Parathyroid adenoma (tissue), 2 donors: ENCODE measurements at regions not wholly inside any gene's neighbourhood (a gene's known extent, or its start where the extent isn't known, plus 50 kb on each side); places are given as distances from the start of the nearest gene placed in this dataset.
"Not testable (repeated sequence)": the region's sequence is repeated elsewhere in the genome, so short reads cannot be mapped to it uniquely, and the experiment has no call there.

Experiments
- H2AFZ ChIP-seq: fragments of 300-600 bp; sonication (generic); one replicate; pipeline ENCODE4 v1.7.0; 2017; ENCODE audit warnings: antibody characterized with exemption, mild to moderate bottlenecking
- H3K27ac ChIP-seq: fragments of 300-600 bp; sonication (generic); one replicate; pipeline ENCODE4 v1.7.0; 2017
- H3K27me3 ChIP-seq: fragments of 300-600 bp; sonication (generic); one replicate; pipeline ENCODE4 v1.7.0; 2017; ENCODE audit warnings: low read length; ENCODE audit not compliant: control insufficient read depth, insufficient read depth
- H3K36me3 ChIP-seq: fragments of 300-600 bp; sonication (generic); one replicate; pipeline ENCODE4 v1.7.0; 2017; ENCODE audit warnings: low read length; ENCODE audit not compliant: control insufficient read depth, insufficient read depth
- H3K4me1 ChIP-seq: fragments of 300-600 bp; sonication (generic); one replicate; pipeline ENCODE4 v1.7.0; 2017; ENCODE audit warnings: control low read depth
- H3K4me2 ChIP-seq: fragments of 300-600 bp; sonication (generic); one replicate; pipeline ENCODE4 v1.7.0; 2017; ENCODE audit warnings: low read length
- H3K4me3 ChIP-seq: fragments of 300-600 bp; sonication (generic); one replicate; pipeline ENCODE4 v1.7.0; 2017; ENCODE audit warnings: low read depth, low read length
- H3K79me2 ChIP-seq: fragments of 300-600 bp; sonication (generic); one replicate; pipeline ENCODE4 v1.7.0; 2017; ENCODE audit warnings: control low read depth
- H3K9ac ChIP-seq: fragments of 300-600 bp; sonication (generic); one replicate; pipeline ENCODE4 v1.7.0; 2017; ENCODE audit warnings: mild to moderate bottlenecking
- H3K9me3 ChIP-seq: fragments of 300-600 bp; sonication (generic); one replicate; pipeline ENCODE4 v1.7.0; 2017; ENCODE audit warnings: low read length; ENCODE audit not compliant: control insufficient read depth
- TF ChIP-seq, protein P1 (sequence below): fragments of 300-600 bp; sonication (generic); IDR thresholded peaks from one replicate; pipeline ENCODE4 v1.7.0; 2017; ENCODE audit warnings: antibody characterized with exemption, mild to moderate bottlenecking
- donor health status: primary hyperparathyroidism.

DNA sequence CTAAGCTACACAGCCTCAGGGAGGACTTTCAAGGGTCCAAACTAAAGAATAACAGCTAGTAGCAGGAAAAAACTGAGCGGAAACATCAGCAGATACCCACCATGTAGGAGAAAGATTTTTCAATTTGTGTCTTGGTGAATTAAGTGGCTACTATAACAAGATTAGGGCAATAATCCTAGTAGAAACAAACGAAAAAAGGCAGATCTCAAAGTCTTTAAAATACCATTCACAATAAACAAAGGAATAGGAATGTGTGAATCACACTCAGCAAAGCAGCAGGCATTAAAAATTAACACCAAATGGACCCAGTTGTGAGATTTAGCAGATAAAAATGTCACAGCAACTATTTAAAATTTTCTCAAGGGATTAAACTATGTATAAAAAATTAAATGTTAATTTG, 761.2 kb downstream of the TENT5A start:
- Histone ChIP-seq H3K4me2 (no peak overlapping the region), H3K36me3 (no peaks in the 10 kb centered on the region), H3K4me3 (no peak overlapping the region), H3K79me2 (no peaks in the 10 kb centered on the region), H3K9ac (no peak overlapping the region), H3K27ac (no peak overlapping the region), H2AFZ (no peak overlapping the region), H3K9me3 (no peaks in the 10 kb centered on the region), H3K4me1 (no peaks in the 10 kb centered on the region), H3K27me3 (no peaks in the 10 kb centered on the region)
- TF ChIP-seq, protein P1, sequence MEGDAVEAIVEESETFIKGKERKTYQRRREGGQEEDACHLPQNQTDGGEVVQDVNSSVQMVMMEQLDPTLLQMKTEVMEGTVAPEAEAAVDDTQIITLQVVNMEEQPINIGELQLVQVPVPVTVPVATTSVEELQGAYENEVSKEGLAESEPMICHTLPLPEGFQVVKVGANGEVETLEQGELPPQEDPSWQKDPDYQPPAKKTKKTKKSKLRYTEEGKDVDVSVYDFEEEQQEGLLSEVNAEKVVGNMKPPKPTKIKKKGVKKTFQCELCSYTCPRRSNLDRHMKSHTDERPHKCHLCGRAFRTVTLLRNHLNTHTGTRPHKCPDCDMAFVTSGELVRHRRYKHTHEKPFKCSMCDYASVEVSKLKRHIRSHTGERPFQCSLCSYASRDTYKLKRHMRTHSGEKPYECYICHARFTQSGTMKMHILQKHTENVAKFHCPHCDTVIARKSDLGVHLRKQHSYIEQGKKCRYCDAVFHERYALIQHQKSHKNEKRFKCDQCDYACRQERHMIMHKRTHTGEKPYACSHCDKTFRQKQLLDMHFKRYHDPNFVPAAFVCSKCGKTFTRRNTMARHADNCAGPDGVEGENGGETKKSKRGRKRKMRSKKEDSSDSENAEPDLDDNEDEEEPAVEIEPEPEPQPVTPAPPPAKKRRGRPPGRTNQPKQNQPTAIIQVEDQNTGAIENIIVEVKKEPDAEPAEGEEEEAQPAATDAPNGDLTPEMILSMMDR = no peak

DNA sequence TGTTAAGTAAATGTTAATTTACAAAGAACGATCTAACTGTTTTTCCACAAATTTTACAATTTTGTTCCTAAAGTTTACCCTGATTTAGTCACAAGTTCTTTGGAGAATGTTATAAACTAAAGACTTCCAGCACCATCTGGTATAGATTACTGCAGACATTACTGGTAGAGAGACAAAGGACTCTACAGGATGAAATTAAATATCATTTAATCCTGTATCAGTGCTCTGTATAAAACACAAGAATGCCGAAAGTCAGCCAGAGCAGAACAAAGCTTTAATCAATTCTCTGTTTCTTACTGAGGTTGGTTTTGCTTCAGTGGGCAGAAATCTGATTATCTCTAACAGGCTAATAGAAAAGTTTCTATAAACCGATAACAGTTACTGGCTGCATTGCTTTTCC, 763.6 kb downstream of the TENT5A start:
- H3K4me1 ChIP-seq = no peaks in the 10 kb centered on the region
- H3K79me2 ChIP-seq = no peaks in the 10 kb centered on the region
- no peak overlapping the region for H2AFZ ChIP-seq
- no peak overlapping the region for H3K4me3 ChIP-seq
- no peaks in the 10 kb centered on the region for H3K36me3 ChIP-seq
- no peak overlapping the region for H3K27ac ChIP-seq
- H3K9me3 ChIP-seq = no peaks in the 10 kb centered on the region
- no peaks in the 10 kb centered on the region for H3K27me3 ChIP-seq
- TF ChIP-seq, protein P1 = no peak
- no peak overlapping the region for H3K4me2 ChIP-seq
- no peak overlapping the region for H3K9ac ChIP-seq

GRCh38 chr6:80988286-80988685, 764.2 kb downstream of the TENT5A start:
- Histone ChIP-seq H3K79me2 (no peaks in the 10 kb centered on the region), H3K27me3 (no peaks in the 10 kb centered on the region), H3K4me2 (no peak overlapping the region), H3K27ac (no peak overlapping the region), H2AFZ (no peak overlapping the region), H3K4me3 (no peak overlapping the region), H3K9ac (no peak overlapping the region), H3K4me1 (no peaks in the 10 kb centered on the region), H3K36me3 (no peaks in the 10 kb centered on the region), H3K9me3 (no peaks in the 10 kb centered on the region)
- TF ChIP-seq, protein P1 = no peak

- H3K79me2 ChIP-seq, H3K27ac ChIP-seq, H3K36me3 ChIP-seq, H2AFZ ChIP-seq, H3K4me2 ChIP-seq, H3K27me3 ChIP-seq, H3K9me3 ChIP-seq, H3K4me1 ChIP-seq, H3K9ac ChIP-seq, H3K4me3 ChIP-seq: not testable (repeated sequence)
These were observed 771.3 kb downstream of the TENT5A start for GRCh38 chr6:80981226-80981625.

DNA sequence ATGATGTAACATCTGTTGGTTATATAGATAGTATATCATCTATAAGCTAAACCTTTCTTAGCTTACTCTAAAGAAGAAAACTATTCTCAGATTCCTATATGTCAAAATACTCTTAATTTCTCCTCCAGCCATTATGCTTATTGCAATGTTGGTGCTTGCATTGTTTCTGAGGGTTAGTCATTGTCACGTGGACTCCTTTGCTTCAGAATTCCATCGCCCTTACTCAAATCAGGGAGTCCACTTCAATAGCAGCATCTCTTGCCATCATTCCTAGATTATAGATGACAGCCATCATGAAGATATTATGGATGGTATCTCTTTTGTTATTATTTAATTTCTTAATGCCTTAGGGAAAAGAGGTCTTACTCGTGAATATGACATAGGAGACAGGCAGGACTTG, 776.1 kb downstream of the TENT5A start:
- no peak overlapping the region for H2AFZ ChIP-seq

More for the DNA sequence above, 776.1 kb downstream of the TENT5A start:
- TF ChIP-seq, protein P1 = no peak
- no peaks in the 10 kb centered on the region for H3K4me1 ChIP-seq
- H3K9me3 ChIP-seq = no peaks in the 10 kb centered on the region
- no peak overlapping the region for H3K4me3 ChIP-seq
- no peaks in the 10 kb centered on the region for H3K79me2 ChIP-seq
- H3K27ac ChIP-seq = no peak overlapping the region
- no peaks in the 10 kb centered on the region for H3K36me3 ChIP-seq
- no peak overlapping the region for H3K4me2 ChIP-seq
- no peaks in the 10 kb centered on the region for H3K27me3 ChIP-seq
- no peak overlapping the region for H3K9ac ChIP-seq
